HUDEP-2 (cell line): ENCODE measurements at regions not wholly inside any gene's neighbourhood (a gene's known extent, or its start where the extent isn't known, plus 50 kb on each side); places are given as distances from the start of the nearest gene placed in this dataset.
"Not testable (repeated sequence)": the region's sequence is repeated elsewhere in the genome, so short reads cannot be mapped to it uniquely, and the experiment has no call there.

Source experiments
- DNase-seq, 76 experiments: peaks; one replicate each; lab custom pipeline; 2025; ENCODE audit not compliant: unreplicated experiment in 76 of 76; lab: John Stamatoyannopoulos, UW

- no peak for DNase-seq
Measured at GRCh38 chr13:69109891-69110525, 997.6 kb upstream of the ATXN8OS start.

GRCh38 chr13:69108486-69108885, 999.1 kb upstream of the ATXN8OS start:
- DNase-seq: no peak

- DNase-seq: no peak
Measured at GRCh38 chr13:69107436-69107835, 1000.2 kb upstream of the ATXN8OS start.

- DNase-seq: no peak
Measured at GRCh38 chr13:69101841-69102240, 1005.8 kb upstream of the ATXN8OS start.

DNA sequence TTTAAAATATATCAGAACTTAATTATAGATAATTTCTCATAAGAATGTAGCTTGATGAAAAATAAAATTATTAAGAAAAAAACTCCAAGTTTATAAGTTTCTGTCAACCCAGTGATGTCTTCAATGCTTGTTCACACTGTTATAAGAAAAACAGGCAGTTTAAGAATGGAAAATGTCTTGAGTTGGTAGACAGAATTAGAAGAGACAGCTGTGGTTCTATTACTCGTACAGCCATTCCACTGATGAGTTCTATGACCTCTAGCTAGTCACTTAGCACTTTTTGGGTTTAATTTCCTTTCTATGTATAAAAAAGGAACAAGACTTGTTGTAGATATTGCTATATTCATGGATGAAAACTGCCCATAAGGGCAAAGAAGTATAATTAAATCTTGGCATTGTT, 1013.1 kb upstream of the ATXN8OS start:
- no peak for DNase-seq

GRCh38 chr13:69092615-69093322, 1014.9 kb upstream of the ATXN8OS start:
- DNase-seq: no peak

GRCh38 chr13:69077267-69077666, 1030.4 kb upstream of the ATXN8OS start:
- no peak for DNase-seq

- no peak for DNase-seq
Measured at GRCh38 chr13:69069554-69070133, 1038.0 kb upstream of the ATXN8OS start.

DNA sequence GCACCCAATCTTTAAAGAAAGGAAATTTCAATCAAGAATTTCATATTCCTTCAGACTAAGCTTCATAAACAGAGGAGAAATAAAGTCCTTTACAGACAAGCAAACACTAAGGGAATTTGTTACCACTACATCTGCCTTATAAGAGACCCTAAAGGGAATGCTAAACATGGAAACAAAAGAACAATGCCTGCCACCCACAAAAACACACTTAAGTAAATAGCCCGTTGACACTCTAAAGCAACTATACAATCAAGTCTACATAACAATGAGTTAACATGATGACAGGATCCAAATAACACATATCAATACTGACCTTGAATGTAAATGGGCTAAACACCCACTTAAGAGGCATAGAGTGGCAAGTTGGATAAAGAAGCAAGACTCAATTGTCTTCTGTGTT, 1056.9 kb upstream of the ATXN8OS start:
- no peak for DNase-seq

DNA sequence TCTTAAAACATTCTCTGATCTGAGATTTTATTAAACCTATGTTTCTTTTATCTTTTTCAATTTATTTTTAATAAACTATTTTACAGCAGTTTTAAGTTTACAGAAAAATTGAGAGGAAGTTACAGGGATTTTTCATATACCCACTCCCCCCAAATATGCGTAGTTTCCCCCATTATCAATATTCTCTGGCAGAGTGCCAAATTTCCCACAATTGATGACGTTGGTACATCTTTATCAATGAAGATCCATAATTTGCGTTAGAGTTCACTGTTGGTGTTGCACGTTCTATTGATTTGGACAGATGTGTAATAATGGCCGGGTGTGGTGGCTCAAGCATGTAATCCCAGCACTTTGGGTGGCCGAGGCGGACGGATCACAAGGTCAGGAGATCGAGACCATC, 1063.0 kb upstream of the ATXN8OS start:
- no peak for DNase-seq

DNA sequence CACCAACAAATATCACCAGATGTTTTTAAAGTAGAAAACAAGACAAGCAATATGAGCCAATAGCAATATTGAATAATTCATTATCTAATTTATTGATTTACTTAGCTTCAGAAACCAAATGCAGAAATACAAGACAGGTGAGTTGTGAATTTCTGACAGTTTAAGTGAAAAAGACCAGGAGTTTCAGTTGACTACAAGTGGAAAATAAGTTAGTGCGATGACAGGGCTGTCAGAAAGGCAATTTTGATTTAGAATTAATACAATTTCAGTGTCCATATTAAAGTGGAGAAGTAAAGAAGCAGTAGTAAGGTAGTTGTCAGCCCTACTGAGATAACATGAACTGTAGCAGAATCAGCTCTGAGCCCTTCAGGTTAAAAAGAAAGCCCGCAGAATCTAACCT, 1066.7 kb upstream of the ATXN8OS start:
- DNase-seq: no peak

GRCh38 chr13:69035771-69036170, 1071.9 kb upstream of the ATXN8OS start:
- DNase-seq: no peak

DNA sequence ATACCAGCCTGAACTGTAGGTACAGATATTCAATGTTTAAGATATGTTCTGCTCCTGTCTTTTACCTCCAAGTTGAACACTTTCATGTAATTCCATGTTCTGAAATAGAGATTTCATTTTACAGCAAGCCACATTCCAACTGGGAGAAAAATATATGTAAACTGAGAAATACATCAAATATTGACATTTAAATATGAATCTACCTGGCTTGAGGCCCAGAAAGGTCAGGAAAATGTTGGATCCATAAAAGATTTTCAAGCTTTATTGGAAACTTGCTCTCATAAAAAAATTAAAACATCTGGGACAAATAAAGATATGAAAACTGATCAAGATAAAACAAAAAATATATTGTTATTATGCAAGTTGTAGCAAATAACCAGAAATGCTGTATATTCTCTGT, 1078.7 kb upstream of the ATXN8OS start:
- DNase-seq: no peak

- DNase-seq: no peak
Measured at GRCh38 chr13:69020120-69020519, 1087.5 kb upstream of the ATXN8OS start.

- not testable (repeated sequence) for DNase-seq
Measured at GRCh38 chr13:69018173-69018572, 1089.5 kb upstream of the ATXN8OS start.

GRCh38 chr13:69010789-69011188, 1096.8 kb upstream of the ATXN8OS start:
- DNase-seq: no peak

GRCh38 chr13:69008499-69008898, 1099.1 kb upstream of the ATXN8OS start:
- no peak for DNase-seq

DNA sequence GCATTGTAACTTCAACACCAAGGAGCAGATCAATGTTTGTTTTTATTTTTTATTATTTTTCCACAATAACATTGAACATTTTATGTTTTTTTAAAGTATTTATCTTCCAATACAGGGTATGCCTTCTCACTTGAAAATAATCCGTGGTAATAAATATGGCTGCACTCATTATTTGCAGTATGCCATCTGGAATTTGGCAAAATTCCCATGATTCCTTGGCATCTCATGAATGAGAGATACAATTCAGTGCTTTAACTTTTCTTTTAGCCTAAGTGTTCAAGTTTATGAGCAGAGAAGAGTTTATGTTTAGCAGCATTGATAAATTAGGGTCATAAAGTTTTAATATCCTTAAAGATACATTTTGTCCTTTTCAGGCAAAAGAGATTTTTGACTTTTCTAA, 1109.6 kb upstream of the ATXN8OS start:
- DNase-seq: no peak

GRCh38 chr13:68996668-68997025, 1111.0 kb upstream of the ATXN8OS start:
- DNase-seq: no peak

- no peak for DNase-seq
Measured at GRCh38 chr13:68995972-68996667, 1111.5 kb upstream of the ATXN8OS start.

DNA sequence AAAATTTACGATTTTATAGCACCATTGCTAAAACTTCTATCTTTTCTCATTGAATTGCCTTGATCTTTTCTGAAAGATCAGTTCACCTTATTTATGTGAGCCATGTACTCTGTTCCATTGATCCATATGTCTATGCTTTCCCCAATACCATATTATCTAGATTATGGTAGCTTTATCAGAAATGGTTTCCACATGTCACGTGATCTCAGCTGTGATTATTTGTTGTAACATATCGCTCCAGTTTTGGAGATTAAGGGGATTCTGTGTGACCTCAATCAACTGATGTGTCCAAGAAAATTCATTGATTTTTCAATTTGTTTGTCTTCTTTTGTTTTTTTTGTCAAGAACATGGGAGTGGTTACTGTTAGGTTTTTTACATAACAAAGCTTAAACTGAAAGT, 1114.5 kb upstream of the ATXN8OS start:
- DNase-seq: no peak

DNA sequence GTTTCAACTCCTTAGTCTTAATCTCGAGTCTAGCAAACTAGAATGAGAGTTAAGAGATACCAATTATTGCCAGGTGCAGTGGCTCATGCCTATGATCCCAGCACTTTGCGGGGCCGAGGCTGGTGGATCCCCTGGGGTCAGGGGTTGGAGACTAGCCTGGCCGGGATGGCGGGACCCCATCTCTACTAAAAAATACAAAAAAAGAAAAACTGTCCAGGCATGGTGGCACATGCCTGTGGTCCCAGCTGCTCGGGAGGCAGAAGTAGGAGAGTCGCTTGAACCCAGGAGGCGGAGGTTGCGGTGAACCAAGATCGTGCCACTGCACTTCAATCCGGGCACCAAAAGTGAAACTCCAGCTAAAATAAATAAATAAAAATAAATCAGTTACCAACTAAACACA, 1119.5 kb upstream of the ATXN8OS start:
- no peak for DNase-seq
